SK-N-SH (cell line): ENCODE measurements at regions not wholly inside any gene's neighbourhood (a gene's known extent, or its start where the extent isn't known, plus 50 kb on each side); places are given as distances from the start of the nearest gene placed in this dataset.

ENCODE experiments used
- CTCF ChIA-PET: fragments of 300-600, 350-600 bp; formaldehyde crosslinking; extraction: SDS; loops from one replicate; lab custom pipeline; 2021; lab: Yijun Ruan, JAX
- POLR2A ChIA-PET: fragments of 350-600 bp; sonication (Branson Sonifier 250); formaldehyde crosslinking; extraction: SDS; loops from one replicate; lab custom pipeline; 2020; ENCODE audit warnings: antibody characterized with exemption, inconsistent platforms; lab: Yijun Ruan, JAX
- DNase-seq: peaks from one replicate; pipeline ENCODE4 v3.0.0; 2012
- H2AFZ ChIP-seq: fragments of 200-600 bp; sonication (generic); 2 replicates; pipeline ENCODE4 v1.8.1; 2016; ENCODE audit warnings: antibody characterized with exemption, mild to moderate bottlenecking, low read depth
- H3F3A ChIP-seq: fragments of 200-600 bp; sonication (generic); replicated peaks from 2 replicates; pipeline ENCODE3; 2016; ENCODE audit warnings: antibody characterized with exemption, mild to moderate bottlenecking; ENCODE audit not compliant: insufficient read depth
- H3K27ac ChIP-seq, 2 experiments: fragments of 200-500 bp in 1 of 2; fragments of 200-600 bp in 1 of 2; sonication (Bioruptor generic) in 1 of 2; sonication (generic), shearing (Covaris generic) in 1 of 2; 2 replicates each; pipeline versions ENCODE4 v1.5.1 to v1.6.1; 2014 to 2016; ENCODE audit warnings: low read depth in 2 of 2, inconsistent platforms in 1 of 2, low read length in 1 of 2, mild to moderate bottlenecking in 1 of 2, mixed read lengths in 1 of 2
- H3K27me3 ChIP-seq: fragments of 200-600 bp; sonication (generic), shearing (Covaris generic); 2 replicates; pipeline ENCODE4 v1.6.1; 2016; ENCODE audit warnings: mixed run types; ENCODE audit not compliant: insufficient read depth
- H3K36me3 ChIP-seq, 2 experiments: fragments of 200-500 bp in 1 of 2; fragments of 200-600 bp in 1 of 2; sonication (Bioruptor generic) in 1 of 2; sonication (generic) in 1 of 2; replicated peaks in 1 of 2; 2 replicates each; pipeline versions ENCODE3 to v1.5.1; 2014 to 2016; ENCODE audit warnings: low read length in 1 of 2, mild to moderate bottlenecking in 1 of 2; ENCODE audit not compliant: insufficient read depth in 2 of 2, control insufficient read depth in 1 of 2
- H3K4me1 ChIP-seq, 2 experiments: fragments of 200-500 bp in 1 of 2; fragments of 200-600 bp in 1 of 2; sonication (Bioruptor generic) in 1 of 2; sonication (generic), shearing (Covaris generic) in 1 of 2; 2 replicates each; pipeline versions ENCODE4 v1.5.1 to v1.6.1; 2014 to 2016; ENCODE audit warnings: low read depth in 1 of 2, low read length in 1 of 2, mixed run types in 1 of 2; ENCODE audit not compliant: insufficient read depth in 2 of 2, control insufficient read depth in 1 of 2
- H3K4me2 ChIP-seq: fragments of 200-600 bp; sonication (generic), shearing (Covaris generic); 2 replicates; pipeline ENCODE4 v1.6.1; 2017; ENCODE audit warnings: mixed run types
- H3K4me3 ChIP-seq, 2 experiments: fragments of 200-500 bp in 1 of 2; fragments of 200-600 bp in 1 of 2; sonication (Bioruptor generic) in 1 of 2; sonication (generic), shearing (Covaris generic) in 1 of 2; 2 replicates each; pipeline versions ENCODE4 v1.5.1 to v1.8.1; 2014 to 2016; ENCODE audit warnings: low read depth in 2 of 2, inconsistent platforms in 1 of 2, low read length in 1 of 2, mild to moderate bottlenecking in 1 of 2, mixed read lengths in 1 of 2, moderate library complexity in 1 of 2
- H3K79me2 ChIP-seq: fragments of 200-600 bp; sonication (generic); 2 replicates; pipeline ENCODE4 v1.8.1; 2017; ENCODE audit warnings: mild to moderate bottlenecking; ENCODE audit not compliant: insufficient read depth
- H3K9ac ChIP-seq: fragments of 200-600 bp; sonication (generic); 2 replicates; pipeline ENCODE4 v1.6.1; 2017; ENCODE audit warnings: mixed run types
- H3K9me2 ChIP-seq: fragments of 200-600 bp; sonication (generic); 2 replicates; pipeline ENCODE4 v1.6.1; 2017; ENCODE audit warnings: mixed run types
- H3K9me3 ChIP-seq: fragments of 200-600 bp; sonication (generic); 2 replicates; pipeline ENCODE4 v1.6.1; 2017; ENCODE audit warnings: mixed run types, mild to moderate bottlenecking, moderate library complexity
- H4K20me1 ChIP-seq: fragments of 200-600 bp; sonication (generic); 2 replicates; pipeline ENCODE4 v1.6.1; 2017; ENCODE audit warnings: mild to moderate bottlenecking, mixed run types; ENCODE audit not compliant: insufficient read depth
- EZH2phosphoT487 ChIP-seq: fragments of 200-600 bp; sonication (generic); IDR thresholded peaks from 2 replicates; pipeline ENCODE4 v1.6.1; 2017; ENCODE audit warnings: low read depth, mixed run types, mild to moderate bottlenecking, antibody characterized with exemption, moderate library complexity, borderline replicate concordance
- FOXJ3 ChIP-seq: sonication (generic); formaldehyde crosslinking; IDR thresholded peaks from 2 replicates; pipeline ENCODE4 v1.5.1; 2020; ENCODE audit warnings: mild to moderate bottlenecking, missing genetic modification reagents
- GABPA ChIP-seq: IDR thresholded peaks from 2 replicates; pipeline ENCODE4 v1.4.0; 2012; ENCODE audit warnings: low read depth, mild to moderate bottlenecking
- JUND ChIP-seq: IDR thresholded peaks from 2 replicates; pipeline ENCODE4 v1.4.0; 2012
- MXI1 ChIP-seq: IDR thresholded peaks from 2 replicates; pipeline ENCODE4 v1.6.1; 2012; ENCODE audit warnings: mild to moderate bottlenecking, low read depth, low read length, improper control_type of control experiment
- RCOR1 ChIP-seq: fragments of 150-350 bp; IDR thresholded peaks from 2 replicates; pipeline ENCODE4 v1.6.1; 2017; ENCODE audit warnings: antibody characterized with exemption, low read length
- whole genome bisulfite sequencing: methylation state at CpG from one replicate; pipeline ENCODE4 v1.1.6; 2017; ENCODE audit warnings: low lambda C conversion rate; 5-methylcytosine and 5-hydroxymethylcytosine counted together
- TF ChIP-seq, protein P1 (sequence below): IDR thresholded peaks from 2 replicates; pipeline ENCODE4 v1.4.0; 2012; ENCODE audit warnings: low read depth, borderline replicate concordance
- TF ChIP-seq, protein P2 (sequence below): IDR thresholded peaks from 2 replicates; pipeline ENCODE4 v1.6.1; 2012; ENCODE audit warnings: mild to moderate bottlenecking, low read depth, low read length, moderate library complexity
- TF ChIP-seq, protein P3 (sequence below): fragments of 150-350 bp; IDR thresholded peaks from 2 replicates; pipeline ENCODE4 v1.6.1; 2016; ENCODE audit warnings: mild to moderate bottlenecking, low read depth, low read length
- TF ChIP-seq, protein P4 (sequence below): IDR thresholded peaks from 2 replicates; pipeline ENCODE4; 2012

GRCh38 chr9:16950051-16950450 lies 79.6 kb upstream of the BNC2 start:
- Histone ChIP-seq H3K36me3 (no peaks in the 10 kb centered on the region), H3K9me3 (no peaks in the 10 kb centered on the region), H3K9ac (no peak overlapping the region), H3K27me3 (no peaks in the 10 kb centered on the region), H3K9me2 (no peaks in the 10 kb centered on the region), H3K27ac (no peak overlapping the region), H3K79me2 (no peaks in the 10 kb centered on the region), H3K4me1 (no peaks in the 10 kb centered on the region), H3F3A (no peaks in the 10 kb centered on the region), H4K20me1 (no peaks in the 10 kb centered on the region), H2AFZ (no peak overlapping the region), H3K4me2 (no peak overlapping the region), H3K4me3 (no peak overlapping the region)
- CTCF ChIA-PET: no interaction called here
- TF ChIP-seq EZH2phosphoT487 (no peak), FOXJ3 (CRISPR knock-in tag) (no peak), RCOR1 (no peak), MXI1 (no peak), JUND (no peak)
- TF ChIP-seq, protein P1, sequence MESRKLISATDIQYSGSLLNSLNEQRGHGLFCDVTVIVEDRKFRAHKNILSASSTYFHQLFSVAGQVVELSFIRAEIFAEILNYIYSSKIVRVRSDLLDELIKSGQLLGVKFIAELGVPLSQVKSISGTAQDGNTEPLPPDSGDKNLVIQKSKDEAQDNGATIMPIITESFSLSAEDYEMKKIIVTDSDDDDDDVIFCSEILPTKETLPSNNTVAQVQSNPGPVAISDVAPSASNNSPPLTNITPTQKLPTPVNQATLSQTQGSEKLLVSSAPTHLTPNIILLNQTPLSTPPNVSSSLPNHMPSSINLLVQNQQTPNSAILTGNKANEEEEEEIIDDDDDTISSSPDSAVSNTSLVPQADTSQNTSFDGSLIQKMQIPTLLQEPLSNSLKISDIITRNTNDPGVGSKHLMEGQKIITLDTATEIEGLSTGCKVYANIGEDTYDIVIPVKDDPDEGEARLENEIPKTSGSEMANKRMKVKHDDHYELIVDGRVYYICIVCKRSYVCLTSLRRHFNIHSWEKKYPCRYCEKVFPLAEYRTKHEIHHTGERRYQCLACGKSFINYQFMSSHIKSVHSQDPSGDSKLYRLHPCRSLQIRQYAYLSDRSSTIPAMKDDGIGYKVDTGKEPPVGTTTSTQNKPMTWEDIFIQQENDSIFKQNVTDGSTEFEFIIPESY: no peak
- TF ChIP-seq, protein P2, sequence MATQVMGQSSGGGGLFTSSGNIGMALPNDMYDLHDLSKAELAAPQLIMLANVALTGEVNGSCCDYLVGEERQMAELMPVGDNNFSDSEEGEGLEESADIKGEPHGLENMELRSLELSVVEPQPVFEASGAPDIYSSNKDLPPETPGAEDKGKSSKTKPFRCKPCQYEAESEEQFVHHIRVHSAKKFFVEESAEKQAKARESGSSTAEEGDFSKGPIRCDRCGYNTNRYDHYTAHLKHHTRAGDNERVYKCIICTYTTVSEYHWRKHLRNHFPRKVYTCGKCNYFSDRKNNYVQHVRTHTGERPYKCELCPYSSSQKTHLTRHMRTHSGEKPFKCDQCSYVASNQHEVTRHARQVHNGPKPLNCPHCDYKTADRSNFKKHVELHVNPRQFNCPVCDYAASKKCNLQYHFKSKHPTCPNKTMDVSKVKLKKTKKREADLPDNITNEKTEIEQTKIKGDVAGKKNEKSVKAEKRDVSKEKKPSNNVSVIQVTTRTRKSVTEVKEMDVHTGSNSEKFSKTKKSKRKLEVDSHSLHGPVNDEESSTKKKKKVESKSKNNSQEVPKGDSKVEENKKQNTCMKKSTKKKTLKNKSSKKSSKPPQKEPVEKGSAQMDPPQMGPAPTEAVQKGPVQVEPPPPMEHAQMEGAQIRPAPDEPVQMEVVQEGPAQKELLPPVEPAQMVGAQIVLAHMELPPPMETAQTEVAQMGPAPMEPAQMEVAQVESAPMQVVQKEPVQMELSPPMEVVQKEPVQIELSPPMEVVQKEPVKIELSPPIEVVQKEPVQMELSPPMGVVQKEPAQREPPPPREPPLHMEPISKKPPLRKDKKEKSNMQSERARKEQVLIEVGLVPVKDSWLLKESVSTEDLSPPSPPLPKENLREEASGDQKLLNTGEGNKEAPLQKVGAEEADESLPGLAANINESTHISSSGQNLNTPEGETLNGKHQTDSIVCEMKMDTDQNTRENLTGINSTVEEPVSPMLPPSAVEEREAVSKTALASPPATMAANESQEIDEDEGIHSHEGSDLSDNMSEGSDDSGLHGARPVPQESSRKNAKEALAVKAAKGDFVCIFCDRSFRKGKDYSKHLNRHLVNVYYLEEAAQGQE: no peak
- TF ChIP-seq, protein P3, sequence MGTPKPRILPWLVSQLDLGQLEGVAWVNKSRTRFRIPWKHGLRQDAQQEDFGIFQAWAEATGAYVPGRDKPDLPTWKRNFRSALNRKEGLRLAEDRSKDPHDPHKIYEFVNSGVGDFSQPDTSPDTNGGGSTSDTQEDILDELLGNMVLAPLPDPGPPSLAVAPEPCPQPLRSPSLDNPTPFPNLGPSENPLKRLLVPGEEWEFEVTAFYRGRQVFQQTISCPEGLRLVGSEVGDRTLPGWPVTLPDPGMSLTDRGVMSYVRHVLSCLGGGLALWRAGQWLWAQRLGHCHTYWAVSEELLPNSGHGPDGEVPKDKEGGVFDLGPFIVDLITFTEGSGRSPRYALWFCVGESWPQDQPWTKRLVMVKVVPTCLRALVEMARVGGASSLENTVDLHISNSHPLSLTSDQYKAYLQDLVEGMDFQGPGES: no peak
- DNase-seq: no peak
- 75% methylated on average over 4 of the region's 4 CpGs for WGBS
- POLR2A ChIA-PET: no interaction called here

DNA sequence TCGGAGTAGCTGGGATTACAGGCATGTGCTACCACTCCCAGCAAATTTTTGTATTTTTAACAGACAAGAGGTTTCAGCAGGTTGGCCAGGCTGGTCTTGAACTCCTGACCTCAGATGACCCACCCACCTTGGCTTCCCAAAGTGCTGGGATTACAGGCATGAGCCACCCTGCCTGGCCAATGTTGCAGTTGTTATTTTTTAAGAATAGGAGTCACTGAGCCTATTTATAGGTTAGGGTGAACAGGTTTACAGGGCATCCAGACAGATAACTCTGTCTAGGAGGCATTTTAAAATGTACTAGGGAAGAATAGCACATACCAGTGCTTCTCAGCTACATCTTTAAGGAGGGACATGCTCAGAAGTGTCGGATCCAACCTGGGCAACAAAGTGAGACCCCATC lies 60.1 kb upstream of the BNC2 start:
- no peak overlapping the region for H2AFZ ChIP-seq
- H4K20me1 ChIP-seq: no peaks in the 10 kb centered on the region
- no peaks in the 10 kb centered on the region for H3K36me3 ChIP-seq
- H3K4me3 ChIP-seq: no peak overlapping the region
- POLR2A ChIA-PET: no interaction called here
- no peak overlapping the region for H3K27ac ChIP-seq
- TF ChIP-seq, protein P4, sequence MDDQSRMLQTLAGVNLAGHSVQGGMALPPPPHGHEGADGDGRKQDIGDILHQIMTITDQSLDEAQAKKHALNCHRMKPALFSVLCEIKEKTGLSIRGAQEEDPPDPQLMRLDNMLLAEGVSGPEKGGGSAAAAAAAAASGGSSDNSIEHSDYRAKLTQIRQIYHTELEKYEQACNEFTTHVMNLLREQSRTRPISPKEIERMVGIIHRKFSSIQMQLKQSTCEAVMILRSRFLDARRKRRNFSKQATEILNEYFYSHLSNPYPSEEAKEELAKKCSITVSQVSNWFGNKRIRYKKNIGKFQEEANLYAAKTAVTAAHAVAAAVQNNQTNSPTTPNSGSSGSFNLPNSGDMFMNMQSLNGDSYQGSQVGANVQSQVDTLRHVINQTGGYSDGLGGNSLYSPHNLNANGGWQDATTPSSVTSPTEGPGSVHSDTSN: no peak
- no peak for TF ChIP-seq GABPA
- TF ChIP-seq FOXJ3 (CRISPR knock-in tag): no peak
- TF ChIP-seq, all 33 proteins: peak for 0
- Histone ChIP-seq H3K4me1 (no peaks in the 10 kb centered on the region), H3K4me2 (no peak overlapping the region), H3K27me3 (no peaks in the 10 kb centered on the region), H3K79me2 (no peaks in the 10 kb centered on the region), H3K9me3 (no peaks in the 10 kb centered on the region), H3K9me2 (no peaks in the 10 kb centered on the region), H3F3A (no peaks in the 10 kb centered on the region), H3K9ac (no peak overlapping the region)
- DNase-seq: no peak
- CTCF ChIA-PET: interaction anchor here (0.6 kb wide), 1 partner anchor 17 kb away, joined by 3 read pairs; no protein-coding TSS in a partner anchor
- 83% methylated on average over 2 of the region's 2 CpGs for WGBS
